ENCODE measurements at regions not wholly inside any gene's neighbourhood (a gene's known extent, or its start where the extent isn't known, plus 50 kb on each side); places are given as distances from the start of the nearest gene placed in this dataset.

DNA sequence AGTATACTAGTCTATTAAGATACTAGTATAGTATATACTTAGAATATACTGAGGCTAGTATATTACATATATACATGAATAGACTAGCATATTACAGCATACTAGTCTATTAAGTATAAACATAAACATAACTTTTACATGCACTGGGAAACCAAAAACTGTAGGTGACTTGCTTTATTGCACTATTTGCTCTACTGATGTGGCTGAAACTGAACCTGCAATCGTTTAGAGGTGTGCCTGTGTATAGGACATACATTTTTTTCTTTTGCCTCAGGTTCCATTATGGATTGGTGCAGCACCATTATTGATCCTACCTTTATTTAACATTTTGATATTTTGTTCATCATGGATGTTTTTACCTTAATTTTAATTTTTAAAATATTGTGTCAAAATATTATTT lies 143.2 kb upstream of the RGS6 start:
- Histone ChIP-seq H3K4me3 (ENCODE audit: low read depth in 1 of 3, low read length in 3 of 3) (no peak overlapping the region), H3K27me3 (ENCODE audit: control insufficient read depth in 4 of 4, insufficient read depth in 4 of 4, low read length in 3 of 4) (no peaks in the 10 kb centered on the region), H3K36me3 (ENCODE audit: control insufficient read depth in 4 of 4, insufficient read depth in 3 of 4, low read depth in 1 of 4, low read length in 3 of 4) (no peaks in the 10 kb centered on the region), H3K27ac (ENCODE audit: low read depth in 1 of 2, low read length in 2 of 2) (no peak overlapping the region), H3K9ac (ENCODE audit: low read depth in 1 of 2, low read length in 2 of 2) (no peak overlapping the region), H3K4me1 (ENCODE audit: control insufficient read depth in 4 of 4, insufficient read depth in 4 of 4, low read length in 3 of 4) (no peaks in the 10 kb centered on the region), H3K9me3 (ENCODE audit: control insufficient read depth in 4 of 4, low read length in 3 of 4) (no peaks in the 10 kb centered on the region)
- TF ChIP-seq, protein P1, sequence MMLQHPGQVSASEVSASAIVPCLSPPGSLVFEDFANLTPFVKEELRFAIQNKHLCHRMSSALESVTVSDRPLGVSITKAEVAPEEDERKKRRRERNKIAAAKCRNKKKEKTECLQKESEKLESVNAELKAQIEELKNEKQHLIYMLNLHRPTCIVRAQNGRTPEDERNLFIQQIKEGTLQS (IDR thresholded peaks at IDR 0.05): no peak
- TF ChIP-seq ZBTB33 (IDR thresholded peaks at IDR 0.05) (no peak), CTCF (IDR thresholded peaks at IDR 0.05; ENCODE audit: low read depth, low read length, missing input control) (no peak), FOXA1 (IDR thresholded peaks at IDR 0.05) (no peak)
- 51% methylated on average over 1 of the region's 1 CpG for WGBS
- no peak for DNase-seq (ENCODE audit: low spot score)

GRCh38 chr14:71799841-71800240 lies 132.4 kb upstream of the RGS6 start:
- Histone ChIP-seq H3K27me3 (ENCODE audit: control insufficient read depth in 4 of 4, insufficient read depth in 4 of 4, low read length in 3 of 4) (peaks cover 0 to 3% (median 0%) of the 10 kb centered on the region in 4 donors), H3K9me3 (ENCODE audit: control insufficient read depth in 4 of 4, low read length in 3 of 4) (peaks cover 0 to 1% (median 0%) of the 10 kb centered on the region in 4 donors), H3K4me3 (ENCODE audit: low read depth in 1 of 3, low read length in 3 of 3) (no peak overlapping the region), H3K27ac (ENCODE audit: low read depth in 1 of 2, low read length in 2 of 2) (no peak overlapping the region), H3K36me3 (ENCODE audit: control insufficient read depth in 4 of 4, insufficient read depth in 3 of 4, low read depth in 1 of 4, low read length in 3 of 4) (no peaks in the 10 kb centered on the region), H3K4me1 (ENCODE audit: control insufficient read depth in 4 of 4, insufficient read depth in 4 of 4, low read length in 3 of 4) (no peaks in the 10 kb centered on the region), H3K9ac (ENCODE audit: low read depth in 1 of 2, low read length in 2 of 2) (no peak overlapping the region)
- DNase-seq (ENCODE audit: low spot score): no peak
- 81% methylated on average over 1 of the region's 1 CpG for WGBS
- TF ChIP-seq RXRA (IDR thresholded peaks at IDR 0.05) (no peak), MAX (IDR thresholded peaks at IDR 0.05) (no peak), GABPA (IDR thresholded peaks at IDR 0.05 in 1 of 2, conservative IDR thresholded peaks at IDR 0.05 in 1 of 2) (no peak), REST (IDR thresholded peaks at IDR 0.05) (no peak)
- TF ChIP-seq, protein P1 (IDR thresholded peaks at IDR 0.05): no peak
